ENCODE measurements at regions not wholly inside any gene's neighbourhood (a gene's known extent, or its start where the extent isn't known, plus 50 kb on each side); places are given as distances from the start of the nearest gene placed in this dataset.

- H3K9ac ChIP-seq (ENCODE audit: low read length), result no peak overlapping the region
- no peak overlapping the region for H3K4me3 ChIP-seq (ENCODE audit: low read length)
- H3F3A ChIP-seq (ENCODE audit: low read length, unreplicated experiment), result no peaks in the 10 kb centered on the region
- POLR2A ChIA-PET (ENCODE audit: unreplicated experiment), result no interaction called here
- no peaks in the 10 kb centered on the region for H3K4me1 ChIP-seq (ENCODE audit: insufficient read depth, low read length)
- CTCF ChIA-PET, result no interaction called here
- H3K9me2 ChIP-seq (replicated peaks; ENCODE audit: low read length), result no peaks in the 10 kb centered on the region
- no peak for TF ChIP-seq CTCF (conservative IDR thresholded peaks at IDR 0.05; ENCODE audit: low read depth, low read length)
- no peak for TF ChIP-seq EZH2 (IDR thresholded peaks at IDR 0.05; ENCODE audit: low read length, unreplicated experiment)
- TF ChIP-seq EZH2phosphoT487 (IDR thresholded peaks at IDR 0.05; ENCODE audit: borderline replicate concordance, low read length), result no peak
- intact Hi-C loops (cut with micrococcal nuclease), result no loop called here
- DNase-seq, result no peak
- H3K36me3 ChIP-seq (ENCODE audit: low read depth, low read length), result no peaks in the 10 kb centered on the region
- no peak overlapping the region for H2AFZ ChIP-seq (ENCODE audit: low read length)
- no TSS peak for BruUV-seq (replicated peaks)
- no peak overlapping the region for H3K27ac ChIP-seq (ENCODE audit: low read length)
- ATAC-seq, result no peak
- H4K20me1 ChIP-seq (ENCODE audit: low read length), result no peaks in the 10 kb centered on the region
- H3K79me2 ChIP-seq (ENCODE audit: low read length), result no peaks in the 10 kb centered on the region
- no peaks in the 10 kb centered on the region for H3K9me3 ChIP-seq (ENCODE audit: low read length)
- 0 out of 2 replicates have a peak, but pooled peaks cover 6% of the 10 kb centered on the region for H3K27me3 ChIP-seq (ENCODE audit: low read length)
- H3K4me2 ChIP-seq (ENCODE audit: low read length), result no peak overlapping the region
Measured at GRCh38 chr5:2103940-2104339, 221.2 kb upstream of the IRX4 start.

GRCh38 chr5:2102819-2103776 is 220.4 kb upstream of the IRX4 start:
- Histone ChIP-seq H3K36me3 (ENCODE audit: low read depth, low read length) (no peaks in the 10 kb centered on the region), H3K9me3 (ENCODE audit: low read length) (no peaks in the 10 kb centered on the region), H3K9me2 (replicated peaks; ENCODE audit: low read length) (no peaks in the 10 kb centered on the region), H3K4me2 (ENCODE audit: low read length) (no peak overlapping the region), H2AFZ (ENCODE audit: low read length) (no peak overlapping the region), H4K20me1 (ENCODE audit: low read length) (no peaks in the 10 kb centered on the region), H3K9ac (ENCODE audit: low read length) (no peak overlapping the region), H3K27me3 (ENCODE audit: low read length) (0 out of 2 replicates have a peak, but pooled peaks cover 6% of the 10 kb centered on the region), H3K4me3 (ENCODE audit: low read length) (no peak overlapping the region), H3F3A (ENCODE audit: low read length, unreplicated experiment) (no peaks in the 10 kb centered on the region), H3K79me2 (ENCODE audit: low read length) (no peaks in the 10 kb centered on the region), H3K4me1 (ENCODE audit: insufficient read depth, low read length) (no peaks in the 10 kb centered on the region), H3K27ac (ENCODE audit: low read length) (no peak overlapping the region)
- BruUV-seq (replicated peaks), result no TSS peak
- ATAC-seq, result no peak
- ChIA-PET CTCF (no interaction called here), POLR2A (ENCODE audit: unreplicated experiment) (no interaction called here)
- no peak for DNase-seq
- TF ChIP-seq EZH2 (IDR thresholded peaks at IDR 0.05; ENCODE audit: low read length, unreplicated experiment), result no peak
- no peak for TF ChIP-seq EZH2phosphoT487 (IDR thresholded peaks at IDR 0.05; ENCODE audit: borderline replicate concordance, low read length)
- no peak for TF ChIP-seq CTCF (conservative IDR thresholded peaks at IDR 0.05; ENCODE audit: low read depth, low read length)
- intact Hi-C loops (cut with micrococcal nuclease), result no loop called here

GRCh38 chr5:2101685-2102084 is 219.0 kb upstream of the IRX4 start:
- Histone ChIP-seq H3F3A (ENCODE audit: low read length, unreplicated experiment) (no peaks in the 10 kb centered on the region), H3K9ac (ENCODE audit: low read length) (no peak overlapping the region), H3K4me3 (ENCODE audit: low read length) (no peak overlapping the region), H3K9me2 (replicated peaks; ENCODE audit: low read length) (no peaks in the 10 kb centered on the region), H3K9me3 (ENCODE audit: low read length) (no peaks in the 10 kb centered on the region), H3K4me1 (ENCODE audit: insufficient read depth, low read length) (no peaks in the 10 kb centered on the region), H3K27ac (ENCODE audit: low read length) (no peak overlapping the region), H3K79me2 (ENCODE audit: low read length) (no peaks in the 10 kb centered on the region), H4K20me1 (ENCODE audit: low read length) (no peaks in the 10 kb centered on the region), H2AFZ (ENCODE audit: low read length) (no peak overlapping the region), H3K27me3 (ENCODE audit: low read length) (0 out of 2 replicates have a peak, but pooled peaks cover 6% of the 10 kb centered on the region), H3K4me2 (ENCODE audit: low read length) (no peak overlapping the region), H3K36me3 (ENCODE audit: low read depth, low read length) (no peaks in the 10 kb centered on the region)
- ATAC-seq (no peak), DNase-seq (no peak)
- TF ChIP-seq CTCF (conservative IDR thresholded peaks at IDR 0.05; ENCODE audit: low read depth, low read length), result no peak
- no peak for TF ChIP-seq EZH2 (IDR thresholded peaks at IDR 0.05; ENCODE audit: low read length, unreplicated experiment)
- TF ChIP-seq EZH2phosphoT487 (IDR thresholded peaks at IDR 0.05; ENCODE audit: borderline replicate concordance, low read length), result no peak
- intact Hi-C loops (cut with micrococcal nuclease), result no loop called here
- ChIA-PET POLR2A (ENCODE audit: unreplicated experiment) (no interaction called here), CTCF (no interaction called here)
- BruUV-seq (replicated peaks), result no TSS peak
